ENCODE measurements at regions not wholly inside any gene's neighbourhood (a gene's known extent, or its start where the extent isn't known, plus 50 kb on each side); places are given as distances from the start of the nearest gene placed in this dataset.

GRCh38 chr2:146602383-146602782 is 1242.4 kb upstream of the ACVR2A start:
- no peak for TF ChIP-seq CTCF (IDR thresholded peaks at IDR 0.05)
- TF ChIP-seq POLR2A (IDR thresholded peaks at IDR 0.05): no peak
